ENCODE measurements at regions not wholly inside any gene's neighbourhood (a gene's known extent, or its start where the extent isn't known, plus 50 kb on each side); places are given as distances from the start of the nearest gene placed in this dataset.

DNA sequence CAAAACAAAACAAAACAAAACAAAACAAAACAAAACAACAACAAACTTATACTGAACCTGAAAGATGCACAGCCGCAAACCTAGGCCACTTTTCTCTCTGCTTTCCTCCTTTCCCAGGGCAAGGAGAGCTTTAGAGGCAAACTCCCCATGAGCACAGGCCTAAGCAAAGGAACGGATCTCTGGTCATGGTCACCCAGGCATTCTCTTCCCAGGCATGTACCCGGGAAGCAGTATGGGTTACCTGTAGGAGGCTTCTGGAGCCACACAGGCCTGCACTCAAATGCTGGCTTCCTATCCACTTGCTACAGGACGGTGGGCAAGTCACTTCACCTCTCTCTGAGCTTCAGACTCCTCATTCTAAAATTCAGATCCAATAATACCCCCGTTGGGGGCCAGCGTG is 171.8 kb downstream of the SMAD6 start:
- Mint-ChIP-seq H3K36me3 (peaks cover 0 to 5% (median 0%) of the 10 kb centered on the region in 3 donors), H3K4me3 (no peak overlapping the region), H3K9me3 (peaks cover 0 to 3% (median 0%) of the 10 kb centered on the region in 9 donors), H3K4me1 (peaks cover 0 to 2% (median 0%) of the 10 kb centered on the region in 4 donors), H3K27ac (no peak overlapping the region), H3K27me3 (peaks cover 3 to 12% (median 4%) of the 10 kb centered on the region in 5 donors)
- POLR2A ChIA-PET = no interaction called here
- DNase-seq = no peak
- ATAC-seq = no peak

- Mint-ChIP-seq H3K4me1 (peaks cover 0 to 2% (median 0%) of the 10 kb centered on the region in 4 donors), H3K4me3 (no peak overlapping the region), H3K36me3 (no peaks in the 10 kb centered on the region), H3K27ac (no peak overlapping the region), H3K27me3 (peaks cover 0 to 5% (median 2%) of the 10 kb centered on the region in 5 donors), H3K9me3 (no peaks in the 10 kb centered on the region)
- ATAC-seq = no peak
- DNase-seq = no peak
- POLR2A ChIA-PET = no interaction called here
Measured at GRCh38 chr15:66875588-66876420, 173.8 kb downstream of the SMAD6 start.

DNA sequence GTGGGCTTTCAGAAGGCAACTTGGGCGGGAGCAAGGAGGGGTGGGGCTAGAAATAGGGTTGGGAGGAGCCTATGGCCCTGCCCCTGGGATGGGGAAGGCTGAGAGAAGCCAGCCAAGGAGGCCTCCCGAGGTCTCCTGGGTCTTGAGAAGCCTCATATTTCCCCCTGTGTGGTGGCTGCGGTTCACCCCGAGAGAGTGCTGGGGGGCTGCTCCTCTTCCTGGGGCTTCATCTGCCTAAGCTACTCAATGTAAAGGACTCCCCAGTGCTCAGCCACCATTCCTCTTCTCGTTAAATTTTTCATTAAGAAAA is 174.3 kb downstream of the SMAD6 start:
- H3K4me1 Mint-ChIP-seq = peaks cover 0 to 2% (median 0%) of the 10 kb centered on the region in 4 donors
- no peaks in the 10 kb centered on the region for H3K9me3 Mint-ChIP-seq
- no peak overlapping the region for H3K4me3 Mint-ChIP-seq
- peaks cover 0 to 9% (median 5%) of the 10 kb centered on the region in 5 donors for H3K27me3 Mint-ChIP-seq
- no peaks in the 10 kb centered on the region for H3K36me3 Mint-ChIP-seq
- no peak overlapping the region for H3K27ac Mint-ChIP-seq
- ATAC-seq = no peak
- POLR2A ChIA-PET = no interaction called here
- no peak for DNase-seq

GRCh38 chr15:66876731-66877476 is 174.9 kb downstream of the SMAD6 start:
- H3K27me3 Mint-ChIP-seq = peaks cover 0 to 11% (median 3%) of the 10 kb centered on the region in 5 donors
- POLR2A ChIA-PET = no interaction called here
- no peak for DNase-seq
- H3K36me3 Mint-ChIP-seq = no peaks in the 10 kb centered on the region
- peaks cover 0 to 2% (median 0%) of the 10 kb centered on the region in 4 donors for H3K4me1 Mint-ChIP-seq
- H3K9me3 Mint-ChIP-seq = no peaks in the 10 kb centered on the region
- H3K27ac Mint-ChIP-seq = no peak overlapping the region
- H3K4me3 Mint-ChIP-seq = no peak overlapping the region
- ATAC-seq = no peak

GRCh38 chr15:66877477-66878271 is 175.6 kb downstream of the SMAD6 start:
- no peak for DNase-seq
- POLR2A ChIA-PET = no interaction called here
- no peaks in the 10 kb centered on the region for H3K36me3 Mint-ChIP-seq
- peaks cover 1 to 11% (median 3%) of the 10 kb centered on the region in 5 donors for H3K27me3 Mint-ChIP-seq
- H3K9me3 Mint-ChIP-seq = no peaks in the 10 kb centered on the region
- H3K27ac Mint-ChIP-seq = no peak overlapping the region
- no peak overlapping the region for H3K4me3 Mint-ChIP-seq
- ATAC-seq = no peak
- no peaks in the 10 kb centered on the region for H3K4me1 Mint-ChIP-seq

- no peak for DNase-seq
- Mint-ChIP-seq H3K36me3 (no peaks in the 10 kb centered on the region), H3K27ac (no peak overlapping the region), H3K4me3 (no peak overlapping the region), H3K4me1 (no peaks in the 10 kb centered on the region), H3K27me3 (peaks cover 1 to 11% (median 3%) of the 10 kb centered on the region in 5 donors), H3K9me3 (no peaks in the 10 kb centered on the region)
- POLR2A ChIA-PET = no interaction called here
- ATAC-seq = no peak
Measured at GRCh38 chr15:66878761-66879160, 176.7 kb downstream of the SMAD6 start.

DNA sequence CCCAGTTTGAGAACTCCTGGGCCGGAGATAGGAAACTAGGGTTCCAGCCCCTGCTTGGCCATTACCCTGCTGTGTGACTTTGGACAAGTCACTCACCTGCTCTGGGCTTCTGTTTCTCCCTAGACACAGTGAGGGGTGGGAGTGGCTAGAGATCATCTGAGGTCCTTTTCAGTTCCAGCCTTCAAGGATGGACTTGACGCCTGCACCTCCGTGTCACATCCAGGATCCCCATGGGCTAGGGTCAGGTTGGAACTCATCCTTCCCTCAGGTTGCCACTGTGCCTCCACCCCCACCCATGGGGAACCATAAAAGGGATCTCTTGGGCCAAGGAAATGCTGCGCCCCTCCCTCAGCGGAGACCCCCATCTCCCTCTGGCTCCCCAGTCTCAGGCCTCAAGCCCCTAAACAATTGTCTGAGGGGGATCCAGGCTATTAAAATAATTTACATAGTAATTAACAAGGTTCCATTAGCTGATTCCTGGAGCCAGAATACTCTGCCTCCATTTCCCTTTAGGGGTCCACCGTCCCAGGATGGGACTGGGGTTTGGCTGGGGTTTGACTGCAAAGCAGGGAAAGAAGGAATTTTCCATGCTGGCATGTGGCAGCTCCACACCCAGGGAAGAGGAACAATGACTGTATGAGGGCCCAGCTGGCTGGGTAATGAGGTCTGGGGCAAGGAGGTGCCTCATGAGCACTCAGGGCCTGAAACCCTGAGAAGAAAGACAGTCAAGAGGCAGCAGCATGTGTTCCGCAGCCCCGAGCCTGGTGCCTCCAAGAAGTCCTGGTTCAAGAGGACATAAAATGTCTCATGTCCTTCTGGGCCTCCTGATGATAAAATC is 177.7 kb downstream of the SMAD6 start:
- Mint-ChIP-seq H3K4me1 (no peaks in the 10 kb centered on the region), H3K9me3 (no peaks in the 10 kb centered on the region), H3K27ac (no peak overlapping the region), H3K36me3 (no peaks in the 10 kb centered on the region), H3K4me3 (no peak overlapping the region), H3K27me3 (peaks cover 1 to 11% (median 3%) of the 10 kb centered on the region in 5 donors)
- DNase-seq (no peak), ATAC-seq (no peak)
- POLR2A ChIA-PET = no interaction called here

- ATAC-seq (no peak), DNase-seq (no peak)
- H3K27me3 Mint-ChIP-seq = peaks cover 1 to 11% (median 3%) of the 10 kb centered on the region in 5 donors
- H3K4me1 Mint-ChIP-seq = no peaks in the 10 kb centered on the region
- no peak overlapping the region for H3K4me3 Mint-ChIP-seq
- no peaks in the 10 kb centered on the region for H3K9me3 Mint-ChIP-seq
- POLR2A ChIA-PET = no interaction called here
- no peaks in the 10 kb centered on the region for H3K36me3 Mint-ChIP-seq
- no peak overlapping the region for H3K27ac Mint-ChIP-seq
Measured at GRCh38 chr15:66880380-66881155, 178.5 kb downstream of the SMAD6 start.

DNA sequence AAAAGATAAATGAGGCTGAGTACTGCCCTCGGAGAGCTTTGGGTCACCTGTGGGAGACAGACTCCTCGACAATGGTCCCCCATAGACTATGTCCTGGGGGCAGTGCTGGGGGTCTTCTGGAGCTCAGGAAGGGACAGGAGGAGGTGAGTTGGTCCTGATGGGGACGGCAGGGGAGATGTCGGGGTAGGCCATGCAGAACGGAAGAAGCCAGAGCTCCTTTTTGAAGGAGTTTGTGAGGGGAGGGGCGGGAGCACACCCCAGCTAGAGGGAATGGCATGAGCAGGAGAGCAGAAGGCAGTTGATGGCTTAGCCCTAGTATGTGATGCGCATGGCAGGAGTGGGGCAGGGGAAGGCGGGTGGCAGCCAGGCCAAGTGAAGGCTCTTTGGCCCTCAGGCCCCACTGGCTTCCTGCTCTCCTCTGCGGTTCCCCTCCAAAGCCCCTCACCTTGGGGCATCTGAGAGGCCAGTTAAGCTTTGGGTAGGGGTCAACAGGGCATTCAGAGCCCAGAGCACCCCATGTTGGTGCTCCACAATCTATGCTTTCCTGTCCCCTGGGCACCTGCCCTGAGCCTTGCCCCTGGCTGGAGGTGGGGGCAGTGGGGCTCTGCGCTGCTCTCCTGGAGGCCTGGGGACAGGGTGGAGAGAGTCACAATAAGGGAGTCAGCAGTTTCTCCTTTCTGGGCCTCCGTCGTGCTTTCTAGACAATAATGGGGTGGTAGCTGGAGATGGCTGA is 179.3 kb downstream of the SMAD6 start:
- H3K4me3 Mint-ChIP-seq = no peak overlapping the region
- H3K27ac Mint-ChIP-seq = no peak overlapping the region
- DNase-seq = no peak
- POLR2A ChIA-PET = no interaction called here
- no peaks in the 10 kb centered on the region for H3K36me3 Mint-ChIP-seq
- no peaks in the 10 kb centered on the region for H3K9me3 Mint-ChIP-seq
- no peaks in the 10 kb centered on the region for H3K4me1 Mint-ChIP-seq
- H3K27me3 Mint-ChIP-seq = peaks cover 2 to 14% (median 3%) of the 10 kb centered on the region in 5 donors
- ATAC-seq = no peak

GRCh38 chr15:66882251-66883020 is 180.4 kb downstream of the SMAD6 start:
- no peak for ATAC-seq
- H3K4me3 Mint-ChIP-seq = no peak overlapping the region

More at GRCh38 chr15:66882251-66883020, 180.4 kb downstream of the SMAD6 start:
- POLR2A ChIA-PET = no interaction called here
- Mint-ChIP-seq H3K36me3 (no peaks in the 10 kb centered on the region), H3K9me3 (peaks cover 0 to 2% (median 0%) of the 10 kb centered on the region in 9 donors), H3K4me1 (no peaks in the 10 kb centered on the region), H3K27me3 (peaks cover 0 to 19% (median 4%) of the 10 kb centered on the region in 5 donors), H3K27ac (no peak overlapping the region)
- DNase-seq = no peak

Data from naive thymus-derived CD8-positive, alpha-beta T cell (primary cell).